Activated T-cell treated with anti-CD3 and anti-CD28 coated beads, Interleukin-2, amount 50 U/mL, for 72 hours (primary cell): ENCODE measurements at regions not wholly inside any gene's neighbourhood (a gene's known extent, or its start where the extent isn't known, plus 50 kb on each side); places are given as distances from the start of the nearest gene placed in this dataset.

Experiments
- ATAC-seq, 2 donors: fragments of 150-1000 bp; cut with Tn5 transposase; replicated peaks in 1 of 2; 2 replicates each; pipeline ENCODE4 v1.10.0; 2021; ENCODE audit warnings: moderate library complexity in 2 of 2, mild to moderate bottlenecking in 1 of 2
- DNase-seq, 2 donors: peaks; one replicate each; pipeline ENCODE4 v3.0.0; 2021 to 2022; ENCODE audit warnings: mixed read lengths in 1 of 2
- H3K27ac Mint-ChIP-seq: one replicate; pipeline ENCODE4 v1.8.0; 2022; ENCODE audit warnings: mild to moderate bottlenecking, moderate library complexity, mixed read lengths
- H3K27me3 Mint-ChIP-seq: one replicate; pipeline ENCODE4 v1.8.0; 2022; ENCODE audit warnings: low read depth, mixed read lengths
- H3K36me3 Mint-ChIP-seq, 2 donors: one replicate each; pipeline ENCODE4 v1.8.0; 2022; ENCODE audit warnings: mixed read lengths in 2 of 2, mild to moderate bottlenecking in 1 of 2; ENCODE audit not compliant: insufficient read depth in 2 of 2
- H3K4me1 Mint-ChIP-seq: one replicate; pipeline ENCODE4 v1.8.0; 2022; ENCODE audit warnings: low read depth, mixed read lengths
- H3K4me3 Mint-ChIP-seq, 2 donors: one replicate each; pipeline ENCODE4 v1.8.0; 2022; ENCODE audit warnings: mild to moderate bottlenecking in 2 of 2, mixed read lengths in 2 of 2, moderate library complexity in 2 of 2
- H3K9me3 Mint-ChIP-seq, 2 donors: one replicate each; pipeline ENCODE4 v1.8.0; 2022; ENCODE audit warnings: mixed read lengths in 2 of 2

- H3K36me3 Mint-ChIP-seq = no peaks in the 10 kb centered on the region
- H3K27ac Mint-ChIP-seq = no peak overlapping the region
- no peak for DNase-seq
- no peak for ATAC-seq
- no peak overlapping the region for H3K4me3 Mint-ChIP-seq
- H3K4me1 Mint-ChIP-seq = no peaks in the 10 kb centered on the region
- peaks cover 7% of the 10 kb centered on the region for H3K27me3 Mint-ChIP-seq
- peaks cover 0 to 2% of the 10 kb centered on the region in 2 donors for H3K9me3 Mint-ChIP-seq
These were observed 496.2 kb upstream of the SULF2 start for GRCh38 chr20:48281501-48281900.

GRCh38 chr20:48278961-48279481 is 493.7 kb upstream of the SULF2 start:
- H3K27ac Mint-ChIP-seq = no peak overlapping the region
- no peak for DNase-seq
- H3K36me3 Mint-ChIP-seq = no peaks in the 10 kb centered on the region
- H3K4me3 Mint-ChIP-seq = no peak overlapping the region
- peaks cover 19% of the 10 kb centered on the region for H3K27me3 Mint-ChIP-seq
- no peaks in the 10 kb centered on the region for H3K4me1 Mint-ChIP-seq
- peaks cover 0 to 2% of the 10 kb centered on the region in 2 donors for H3K9me3 Mint-ChIP-seq
- ATAC-seq = no peak

- H3K4me3 Mint-ChIP-seq = no peak overlapping the region
- peaks cover 18% of the 10 kb centered on the region for H3K27me3 Mint-ChIP-seq
- DNase-seq (no peak), ATAC-seq (no peak)
- no peaks in the 10 kb centered on the region for H3K4me1 Mint-ChIP-seq
- H3K27ac Mint-ChIP-seq = no peak overlapping the region
- no peaks in the 10 kb centered on the region for H3K36me3 Mint-ChIP-seq
- H3K9me3 Mint-ChIP-seq = peaks cover 0 to 2% of the 10 kb centered on the region in 2 donors
These were observed 492.0 kb upstream of the SULF2 start for GRCh38 chr20:48277266-48277665.

DNA sequence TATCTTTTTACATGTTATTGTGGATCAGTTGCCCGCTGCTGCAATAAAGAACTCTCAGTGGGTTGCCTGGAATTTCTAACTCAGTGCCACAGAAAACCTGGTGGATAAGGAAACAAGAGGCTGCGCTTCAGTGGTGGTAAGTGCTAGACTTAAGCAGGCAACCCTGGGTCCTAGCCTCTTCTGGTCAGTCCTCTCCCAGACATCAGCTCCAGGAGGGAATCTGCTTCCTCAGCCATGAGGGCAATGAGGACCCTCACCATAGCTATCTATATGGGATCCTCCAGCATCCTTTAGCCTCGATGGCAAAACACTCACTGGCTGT is 490.7 kb upstream of the SULF2 start:
- Mint-ChIP-seq H3K27me3 (peaks cover 18% of the 10 kb centered on the region), H3K4me1 (no peaks in the 10 kb centered on the region), H3K9me3 (peaks cover 0 to 2% of the 10 kb centered on the region in 2 donors), H3K4me3 (no peak overlapping the region), H3K27ac (no peak overlapping the region), H3K36me3 (no peaks in the 10 kb centered on the region)
- ATAC-seq (no peak), DNase-seq (no peak)

DNA sequence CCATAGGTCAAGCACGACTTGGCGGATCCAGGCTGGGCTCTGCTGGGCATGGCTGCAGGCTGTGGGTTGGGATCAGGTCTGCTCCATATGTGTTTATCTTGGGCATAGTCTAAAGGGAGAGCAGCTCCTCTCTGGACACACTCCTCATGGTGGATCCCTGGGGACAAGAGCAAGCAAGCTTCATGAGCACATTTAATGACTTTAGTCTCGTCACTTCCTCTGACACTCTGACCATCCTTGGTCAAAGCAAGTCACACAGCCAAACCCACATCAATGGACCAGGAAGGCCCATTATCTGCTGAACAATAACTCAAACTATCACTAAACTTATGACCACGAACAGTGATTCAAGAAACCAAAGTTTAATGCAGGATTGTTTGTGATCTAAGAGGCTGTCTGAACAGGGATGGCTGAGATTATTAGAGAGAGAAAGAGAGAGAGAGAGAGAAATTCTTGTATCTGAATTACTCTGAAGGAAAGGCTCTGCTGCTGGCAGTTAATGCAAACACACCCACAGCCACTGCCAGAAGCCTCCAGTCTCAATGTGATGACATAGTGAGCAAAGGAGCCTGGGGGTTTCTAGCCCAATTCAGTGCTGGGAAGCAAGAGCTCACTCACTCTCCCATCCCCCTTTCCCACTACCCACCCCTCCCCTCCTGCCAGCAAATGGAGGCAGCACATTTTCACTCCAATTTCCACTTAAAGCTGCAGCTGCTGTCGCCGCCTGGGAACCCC is 490.2 kb upstream of the SULF2 start:
- Mint-ChIP-seq H3K36me3 (no peaks in the 10 kb centered on the region), H3K9me3 (peaks cover 0 to 2% of the 10 kb centered on the region in 2 donors), H3K4me1 (no peaks in the 10 kb centered on the region), H3K4me3 (no peak overlapping the region), H3K27ac (no peak overlapping the region), H3K27me3 (peaks cover 18% of the 10 kb centered on the region)
- ATAC-seq = no peak
- DNase-seq = no peak

- H3K4me1 Mint-ChIP-seq = no peaks in the 10 kb centered on the region
- DNase-seq (no peak), ATAC-seq (no peak)
- peaks cover 0 to 2% of the 10 kb centered on the region in 2 donors for H3K9me3 Mint-ChIP-seq
- no peak overlapping the region for H3K4me3 Mint-ChIP-seq
- no peak overlapping the region for H3K27ac Mint-ChIP-seq
- H3K36me3 Mint-ChIP-seq = no peaks in the 10 kb centered on the region
- peaks cover 18% of the 10 kb centered on the region for H3K27me3 Mint-ChIP-seq
These were observed 488.6 kb upstream of the SULF2 start for GRCh38 chr20:48273843-48274242.

DNA sequence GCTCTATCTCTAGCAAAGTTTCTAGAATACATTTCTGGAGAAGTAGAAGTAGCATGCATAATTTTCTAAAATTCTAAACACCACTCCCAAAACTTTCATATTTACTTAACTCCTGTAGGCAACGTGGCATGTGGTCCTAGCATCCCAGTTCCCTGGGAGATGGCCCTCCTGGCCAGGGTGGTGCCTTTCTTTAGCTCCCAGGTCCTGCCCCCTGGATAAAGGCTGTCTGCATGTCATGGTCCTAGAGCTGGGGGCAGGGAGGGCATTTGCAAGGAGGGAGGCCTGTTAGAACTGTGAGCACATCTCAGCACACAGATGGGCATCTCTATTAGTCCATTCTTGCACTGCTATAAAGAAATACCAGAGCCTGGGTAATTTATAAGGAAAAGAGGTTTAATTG is 485.6 kb upstream of the SULF2 start:
- no peak overlapping the region for H3K27ac Mint-ChIP-seq
- no peak overlapping the region for H3K4me3 Mint-ChIP-seq
- H3K9me3 Mint-ChIP-seq = peaks cover 0 to 2% of the 10 kb centered on the region in 2 donors
- no peak for ATAC-seq
- DNase-seq = no peak
- no peaks in the 10 kb centered on the region for H3K36me3 Mint-ChIP-seq
- H3K27me3 Mint-ChIP-seq = peaks cover 12% of the 10 kb centered on the region
- no peaks in the 10 kb centered on the region for H3K4me1 Mint-ChIP-seq

DNA sequence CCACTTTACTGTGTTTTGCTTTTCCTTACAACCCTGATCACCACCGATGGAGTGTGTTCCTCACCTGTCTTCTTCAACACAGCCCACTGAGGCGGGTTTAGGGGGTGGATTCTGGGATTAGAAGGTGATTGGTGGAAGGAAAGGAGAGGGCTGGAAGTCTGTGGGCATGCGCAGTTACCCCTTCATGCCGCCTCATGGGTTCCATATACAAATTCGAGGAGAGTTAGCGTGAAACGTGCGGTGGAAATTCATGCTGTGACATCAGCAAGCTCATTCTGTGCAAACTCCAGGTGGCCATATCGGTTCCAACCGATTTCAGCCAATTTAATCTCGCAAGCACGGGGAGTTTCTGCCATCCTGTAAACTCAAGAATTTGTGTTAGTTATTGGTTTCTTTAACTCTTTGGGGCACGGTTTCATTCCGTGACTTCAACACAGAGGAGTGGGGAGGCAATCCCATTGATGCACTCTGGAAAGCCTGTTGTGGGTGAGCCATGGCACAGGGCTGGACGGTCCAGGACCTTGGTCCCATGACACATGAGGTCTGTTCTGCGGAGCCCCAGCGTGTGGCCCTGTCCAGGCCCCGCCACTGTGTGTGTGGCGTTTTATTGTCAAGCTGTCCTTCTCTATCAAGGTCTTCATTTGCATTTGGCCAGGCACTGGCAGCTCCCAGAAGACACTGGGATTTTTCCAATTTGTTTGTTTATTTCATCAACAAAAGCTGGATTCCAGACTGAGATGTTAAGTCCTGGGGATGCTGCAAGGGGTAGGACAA is 482.8 kb upstream of the SULF2 start:
- no peak overlapping the region for H3K27ac Mint-ChIP-seq
- H3K4me3 Mint-ChIP-seq = no peak overlapping the region
- peaks cover 15% of the 10 kb centered on the region for H3K27me3 Mint-ChIP-seq
- ATAC-seq (no peak), DNase-seq (no peak)
- H3K4me1 Mint-ChIP-seq = no peaks in the 10 kb centered on the region
- H3K9me3 Mint-ChIP-seq = peaks cover 0 to 2% of the 10 kb centered on the region in 2 donors
- H3K36me3 Mint-ChIP-seq = no peaks in the 10 kb centered on the region

DNA sequence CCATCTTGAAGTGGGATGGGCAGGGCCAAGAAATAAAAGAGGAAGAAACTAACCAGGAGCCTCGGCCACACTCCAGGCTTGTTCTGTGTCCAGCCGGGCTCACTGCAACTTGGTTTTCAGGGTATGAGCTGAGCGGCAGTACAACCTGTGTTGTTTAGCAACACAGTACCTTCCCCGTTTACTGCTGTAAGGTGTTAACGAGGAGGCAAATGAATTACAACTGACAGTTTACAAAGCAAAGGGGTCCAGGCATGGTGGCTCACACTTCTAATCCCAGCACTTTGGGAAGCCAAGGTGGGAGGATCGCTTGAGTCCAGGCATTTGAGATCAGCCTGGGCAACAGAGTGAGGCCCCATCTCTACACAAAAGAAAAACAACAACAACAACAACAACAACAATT is 481.3 kb upstream of the SULF2 start:
- peaks cover 10% of the 10 kb centered on the region for H3K27me3 Mint-ChIP-seq
- DNase-seq (no peak), ATAC-seq (no peak)
- H3K4me3 Mint-ChIP-seq = no peak overlapping the region
- H3K9me3 Mint-ChIP-seq = no peaks in the 10 kb centered on the region
- no peaks in the 10 kb centered on the region for H3K36me3 Mint-ChIP-seq
- H3K27ac Mint-ChIP-seq = no peak overlapping the region
- no peaks in the 10 kb centered on the region for H3K4me1 Mint-ChIP-seq

DNA sequence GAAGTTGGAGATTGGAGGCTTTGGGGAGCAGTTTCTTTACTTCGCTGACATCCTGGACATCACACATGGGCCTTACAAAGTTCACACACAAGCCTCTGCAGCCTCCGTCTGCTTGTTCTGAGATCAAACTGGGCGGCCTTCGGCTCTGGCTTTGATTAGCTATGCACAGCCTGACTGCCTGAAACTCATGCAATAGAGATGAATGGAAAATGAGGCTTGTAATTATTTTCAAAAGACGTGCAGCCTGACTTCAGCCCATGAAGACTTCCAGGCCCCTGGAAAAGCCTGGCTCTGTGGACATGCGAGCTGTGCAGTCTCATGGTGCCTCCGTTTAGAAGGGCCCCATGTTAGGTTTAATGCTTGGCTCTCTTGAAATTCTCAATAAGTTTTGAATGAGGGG is 480.5 kb upstream of the SULF2 start:
- Mint-ChIP-seq H3K4me1 (no peaks in the 10 kb centered on the region), H3K27me3 (peaks cover 10% of the 10 kb centered on the region), H3K4me3 (no peak overlapping the region), H3K36me3 (no peaks in the 10 kb centered on the region), H3K27ac (no peak overlapping the region), H3K9me3 (no peaks in the 10 kb centered on the region)
- ATAC-seq (no peak), DNase-seq (no peak)

DNA sequence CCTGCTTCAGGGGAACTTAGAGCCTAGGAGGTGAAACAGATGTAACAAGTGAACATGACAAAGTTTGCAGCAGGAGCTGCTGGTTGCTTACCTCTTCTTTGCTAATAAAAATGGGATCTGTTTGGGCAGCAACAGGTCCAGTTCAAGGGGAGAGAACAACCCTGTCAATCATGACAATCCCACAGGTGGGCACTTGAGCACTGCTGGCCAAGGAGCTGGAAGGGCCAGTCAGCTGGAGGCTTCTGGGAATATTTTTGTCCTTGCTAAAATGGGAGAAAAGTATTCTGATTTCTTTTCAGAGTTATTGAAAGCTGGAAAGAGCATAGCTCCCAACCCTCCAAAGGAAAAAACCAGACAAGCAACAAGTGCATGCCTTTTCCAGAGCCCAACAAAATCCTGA is 477.7 kb upstream of the SULF2 start:
- no peaks in the 10 kb centered on the region for H3K4me1 Mint-ChIP-seq
- no peak for ATAC-seq
- H3K27me3 Mint-ChIP-seq = peaks cover 10% of the 10 kb centered on the region
- no peak overlapping the region for H3K27ac Mint-ChIP-seq
- H3K4me3 Mint-ChIP-seq = no peak overlapping the region
- DNase-seq = no peak
- no peaks in the 10 kb centered on the region for H3K36me3 Mint-ChIP-seq
- H3K9me3 Mint-ChIP-seq = peaks cover 0 to 1% of the 10 kb centered on the region in 2 donors

GRCh38 chr20:48262466-48262865 is 477.2 kb upstream of the SULF2 start:
- Mint-ChIP-seq H3K36me3 (no peaks in the 10 kb centered on the region), H3K4me1 (no peaks in the 10 kb centered on the region), H3K9me3 (peaks cover 0 to 1% of the 10 kb centered on the region in 2 donors), H3K27ac (no peak overlapping the region), H3K4me3 (no peak overlapping the region), H3K27me3 (peaks cover 10% of the 10 kb centered on the region)
- ATAC-seq (no peak), DNase-seq (no peak)

GRCh38 chr20:48261398-48261910 is 476.2 kb upstream of the SULF2 start:
- Mint-ChIP-seq H3K4me3 (no peak overlapping the region), H3K9me3 (peaks cover 0 to 1% of the 10 kb centered on the region in 2 donors), H3K27ac (no peak overlapping the region), H3K27me3 (peaks cover 10% of the 10 kb centered on the region), H3K4me1 (no peaks in the 10 kb centered on the region), H3K36me3 (no peaks in the 10 kb centered on the region)
- ATAC-seq = no peak
- no peak for DNase-seq
